ENCODE measurements at regions not wholly inside any gene's neighbourhood (a gene's known extent, or its start where the extent isn't known, plus 50 kb on each side); places are given as distances from the start of the nearest gene placed in this dataset.

GRCh38 chr19:31519256-31519655 lies 170.0 kb upstream of the TSHZ3 start:
- no peak overlapping the region for H3K9ac ChIP-seq (ENCODE audit: low read depth in 1 of 2, low read length in 2 of 2)
- H3K36me3 ChIP-seq (ENCODE audit: control insufficient read depth in 4 of 4, insufficient read depth in 3 of 4, low read depth in 1 of 4, low read length in 3 of 4), result no peaks in the 10 kb centered on the region
- TF ChIP-seq TAF1 (conservative IDR thresholded peaks at IDR 0.05) (no peak), EGR1 (IDR thresholded peaks at IDR 0.05; ENCODE audit: low read depth in 2 of 2) (no peak), JUND (IDR thresholded peaks at IDR 0.05) (no peak), CTCF (IDR thresholded peaks at IDR 0.05; ENCODE audit: low read depth, low read length, missing input control) (no peak), YY1 (IDR thresholded peaks at IDR 0.05) (no peak), ATF3 (IDR thresholded peaks at IDR 0.05) (no peak), NR2F2 (IDR thresholded peaks at IDR 0.05) (no peak), SP1 (IDR thresholded peaks at IDR 0.05) (no peak), FOXA2 (IDR thresholded peaks at IDR 0.05) (no peak), RAD21 (IDR thresholded peaks at IDR 0.05) (no peak)
- H3K4me3 ChIP-seq (ENCODE audit: low read depth in 1 of 3, low read length in 3 of 3), result no peak overlapping the region
- H3K27ac ChIP-seq (ENCODE audit: low read depth in 1 of 2, low read length in 2 of 2), result no peak overlapping the region
- H3K27me3 ChIP-seq (ENCODE audit: control insufficient read depth in 4 of 4, insufficient read depth in 4 of 4, low read length in 3 of 4), result peaks cover 0 to 2% (median 0%) of the 10 kb centered on the region in 4 donors
- peaks cover 0 to 2% (median under 1%) of the 10 kb centered on the region in 4 donors for H3K9me3 ChIP-seq (ENCODE audit: control insufficient read depth in 4 of 4, low read length in 3 of 4)
- 33% methylated on average over 3 of the region's 3 CpGs for WGBS
- H3K4me1 ChIP-seq (ENCODE audit: control insufficient read depth in 4 of 4, insufficient read depth in 4 of 4, low read length in 3 of 4), result no peaks in the 10 kb centered on the region
- peak; percentile 10 for DNase-seq (ENCODE audit: low spot score)

GRCh38 chr19:31519908-31520307 lies 170.7 kb upstream of the TSHZ3 start:
- Histone ChIP-seq H3K27ac (ENCODE audit: low read depth in 1 of 2, low read length in 2 of 2) (no peak overlapping the region), H3K27me3 (ENCODE audit: control insufficient read depth in 4 of 4, insufficient read depth in 4 of 4, low read length in 3 of 4) (peaks cover 0 to 2% (median 0%) of the 10 kb centered on the region in 4 donors), H3K4me1 (ENCODE audit: control insufficient read depth in 4 of 4, insufficient read depth in 4 of 4, low read length in 3 of 4) (no peaks in the 10 kb centered on the region), H3K36me3 (ENCODE audit: control insufficient read depth in 4 of 4, insufficient read depth in 3 of 4, low read depth in 1 of 4, low read length in 3 of 4) (no peaks in the 10 kb centered on the region), H3K9me3 (ENCODE audit: control insufficient read depth in 4 of 4, low read length in 3 of 4) (peaks cover 0 to 2% (median under 1%) of the 10 kb centered on the region in 4 donors), H3K4me3 (ENCODE audit: low read depth in 1 of 3, low read length in 3 of 3) (no peak overlapping the region), H3K9ac (ENCODE audit: low read depth in 1 of 2, low read length in 2 of 2) (no peak overlapping the region)
- TF ChIP-seq RAD21 (IDR thresholded peaks at IDR 0.05) (no peak), EGR1 (IDR thresholded peaks at IDR 0.05; ENCODE audit: low read depth in 2 of 2) (no peak)
- no peak for DNase-seq (ENCODE audit: low spot score)
- WGBS, result 87% methylated on average over 1 of the region's 1 CpG

- Histone ChIP-seq H3K27me3 (ENCODE audit: control insufficient read depth in 4 of 4, insufficient read depth in 4 of 4, low read length in 3 of 4) (peaks cover 0 to 2% (median 0%) of the 10 kb centered on the region in 4 donors), H3K9me3 (ENCODE audit: control insufficient read depth in 4 of 4, low read length in 3 of 4) (peaks cover 0 to 4% (median under 1%) of the 10 kb centered on the region in 4 donors), H3K27ac (ENCODE audit: low read depth in 1 of 2, low read length in 2 of 2) (no peak overlapping the region), H3K36me3 (ENCODE audit: control insufficient read depth in 4 of 4, insufficient read depth in 3 of 4, low read depth in 1 of 4, low read length in 3 of 4) (no peaks in the 10 kb centered on the region), H3K9ac (ENCODE audit: low read depth in 1 of 2, low read length in 2 of 2) (no peak overlapping the region), H3K4me1 (ENCODE audit: control insufficient read depth in 4 of 4, insufficient read depth in 4 of 4, low read length in 3 of 4) (no peaks in the 10 kb centered on the region), H3K4me3 (ENCODE audit: low read depth in 1 of 3, low read length in 3 of 3) (no peak overlapping the region)
- no peak for DNase-seq (ENCODE audit: low spot score)
- no peak for TF ChIP-seq GABPA (IDR thresholded peaks at IDR 0.05 in 1 of 2, conservative IDR thresholded peaks at IDR 0.05 in 1 of 2)
- no peak for TF ChIP-seq SP1 (IDR thresholded peaks at IDR 0.05)
- TF ChIP-seq HNF4A (conservative IDR thresholded peaks at IDR 0.05), result no peak
- TF ChIP-seq ATF3 (IDR thresholded peaks at IDR 0.05), result no peak
- no peak for TF ChIP-seq TAF1 (conservative IDR thresholded peaks at IDR 0.05)
- TF ChIP-seq JUND (IDR thresholded peaks at IDR 0.05), result no peak
- no peak for TF ChIP-seq CTCF (IDR thresholded peaks at IDR 0.05; ENCODE audit: low read depth, low read length, missing input control)
These were observed 171.4 kb upstream of the TSHZ3 start for GRCh38 chr19:31520633-31521032.
